GM13976 (cell line): ENCODE measurements at regions not wholly inside any gene's neighbourhood (a gene's known extent, or its start where the extent isn't known, plus 50 kb on each side); places are given as distances from the start of the nearest gene placed in this dataset.

ENCODE experiments used
- DNase-seq: peaks from one replicate; pipeline ENCODE4 v3.0.0; 2012; ENCODE audit warnings: low spot score
- CTCF ChIP-seq: IDR thresholded peaks from 2 replicates; pipeline ENCODE4 v1.5.1; 2012; ENCODE audit warnings: borderline replicate concordance, mild to moderate bottlenecking; ENCODE audit not compliant: insufficient read depth; ENCODE audit errors: extremely low read depth, missing control alignments, control extremely low read depth
- in situ Hi-C: fragments of 300-500 bp; cut with MboI; formaldehyde crosslinking; loops from one replicate; pipeline ENCODE4 v1.12.0; 2022; ENCODE audit warnings: low sequenced_read_pairs, mixed read lengths, inconsistent platforms; ENCODE audit not compliant: unreplicated experiment

GRCh38 chr11:80532633-80533232 lies 1091.9 kb upstream of the TENM4 start:
- no peak for TF ChIP-seq CTCF
- no peak for DNase-seq
- in situ Hi-C loops: no loop called here

DNA sequence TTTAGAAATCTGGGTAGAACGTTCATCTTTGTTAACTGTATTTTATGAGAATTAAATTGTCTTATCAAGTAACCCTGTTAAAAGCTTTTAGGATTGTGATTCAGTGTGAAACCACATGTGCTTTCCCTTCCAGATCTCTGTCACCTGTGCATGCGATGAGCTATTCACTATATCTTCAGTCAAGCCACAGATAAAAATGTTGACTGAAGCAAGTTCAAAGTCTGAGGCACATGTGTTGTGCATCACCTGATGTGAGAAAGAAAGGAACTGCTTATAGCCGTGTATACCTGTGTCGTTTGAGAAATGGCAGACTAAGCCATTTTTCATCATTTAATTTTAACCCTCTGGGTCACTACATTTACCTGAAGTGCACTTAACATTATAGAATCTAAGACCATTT lies 1088.9 kb upstream of the TENM4 start:
- DNase-seq: no peak
- in situ Hi-C loops: no loop called here
- no peak for TF ChIP-seq CTCF

DNA sequence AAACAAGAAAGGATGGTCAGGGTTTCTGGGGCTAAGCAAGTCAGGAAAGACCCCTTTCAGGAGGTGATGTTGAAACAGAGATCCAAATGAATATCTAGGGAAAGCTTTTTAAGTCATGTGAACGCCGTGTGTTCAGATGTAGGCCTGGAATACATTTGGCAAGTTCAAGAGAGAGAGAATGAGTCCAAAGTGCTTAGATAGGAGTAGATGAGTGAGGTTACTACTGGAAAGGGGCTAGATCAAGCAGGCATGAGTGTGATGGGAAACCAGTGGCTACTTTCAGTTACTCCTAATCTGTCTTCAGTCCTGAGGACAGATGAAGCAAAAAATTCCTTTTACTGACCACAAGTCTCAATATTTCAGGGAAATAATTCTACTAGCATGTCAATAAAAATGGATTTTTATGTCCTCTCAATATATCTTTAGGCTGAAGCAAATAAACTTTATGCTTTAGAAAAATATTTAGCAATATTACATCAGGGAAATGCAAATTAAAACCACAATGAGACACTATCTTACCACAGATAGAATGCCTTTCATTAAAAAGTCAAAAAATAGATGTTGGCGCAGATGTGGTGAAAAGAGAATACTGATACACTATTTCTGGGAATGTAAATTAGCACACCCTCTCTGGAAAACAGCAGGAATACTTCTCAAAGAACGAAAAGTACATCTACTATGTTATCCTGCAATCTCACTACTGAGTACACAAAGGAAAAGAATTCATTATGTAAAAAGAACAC lies 1085.0 kb upstream of the TENM4 start:
- no peak for DNase-seq
- in situ Hi-C loops: no loop called here
- no peak for TF ChIP-seq CTCF

GRCh38 chr11:80524349-80524748 lies 1083.5 kb upstream of the TENM4 start:
- TF ChIP-seq CTCF: no peak
- in situ Hi-C loops: no loop called here
- no peak for DNase-seq

DNA sequence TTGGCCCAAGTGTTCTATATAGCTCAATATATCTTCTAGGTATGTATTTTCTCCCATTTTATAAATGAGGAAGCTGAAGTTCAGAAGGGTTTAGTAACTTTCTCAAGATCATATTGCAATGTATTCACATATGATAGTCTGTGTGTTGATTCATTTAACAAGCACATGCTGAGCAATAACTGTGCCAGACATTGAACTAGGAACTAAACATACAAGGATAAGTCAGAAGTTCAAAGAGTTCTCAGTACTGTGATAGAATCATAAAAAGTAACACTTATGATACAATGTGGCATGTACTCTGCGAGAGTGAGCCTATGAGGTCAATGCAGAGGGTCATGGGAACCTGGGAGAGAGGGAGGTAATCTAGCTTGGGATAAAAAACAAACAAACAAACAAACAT lies 1082.2 kb upstream of the TENM4 start:
- no peak for DNase-seq
- TF ChIP-seq CTCF: no peak
- in situ Hi-C loops: no loop called here

DNA sequence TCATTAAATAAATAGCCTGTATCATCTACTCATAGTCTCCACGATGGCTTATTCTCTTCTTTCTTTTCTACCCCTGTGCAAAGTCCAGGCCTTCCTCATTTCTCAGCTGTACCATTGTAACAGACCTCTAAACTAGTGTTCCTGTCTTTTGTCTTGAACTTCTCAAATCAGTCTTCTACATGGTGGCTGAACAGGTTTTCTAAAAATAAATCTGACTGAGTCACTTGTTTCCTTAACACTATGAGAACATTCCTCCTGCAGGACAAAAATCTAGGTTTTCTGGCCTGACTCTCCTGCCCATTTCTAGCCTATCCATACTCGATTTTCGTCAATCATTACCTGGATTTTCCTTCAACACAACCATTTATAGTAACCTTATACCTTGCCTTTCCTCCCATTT lies 1080.8 kb upstream of the TENM4 start:
- no peak for DNase-seq
- in situ Hi-C loops: no loop called here
- TF ChIP-seq CTCF: no peak
